HEK293 (cell line): ENCODE measurements at regions not wholly inside any gene's neighbourhood (a gene's known extent, or its start where the extent isn't known, plus 50 kb on each side); places are given as distances from the start of the nearest gene placed in this dataset.

Experiments
- CTCF ChIP-seq: fragments of 450-650 bp; formaldehyde crosslinking; IDR thresholded peaks from 2 replicates; pipeline ENCODE4 v1.5.1; 2016; ENCODE audit warnings: missing biosample characterization, missing genetic modification characterization
- ELK4 ChIP-seq: IDR thresholded peaks from 2 replicates; pipeline ENCODE4 v1.6.1; 2011; ENCODE audit warnings: mild to moderate bottlenecking, low read depth, low read length, borderline replicate concordance
- PATZ1 ChIP-seq: fragments of 450-650 bp; formaldehyde crosslinking; IDR thresholded peaks from 2 replicates; pipeline ENCODE4 v1.5.1; 2016; ENCODE audit warnings: missing biosample characterization, missing genetic modification characterization
- SETDB1 ChIP-seq: IDR thresholded peaks from one replicate; pipeline ENCODE4 v1.6.1; 2017; ENCODE audit warnings: mild to moderate bottlenecking, low read length, moderate library complexity, mixed read lengths; ENCODE audit not compliant: insufficient read length
- ZBTB49 ChIP-seq: fragments of 450-650 bp; formaldehyde crosslinking; IDR thresholded peaks from 2 replicates; pipeline ENCODE4 v1.5.1; 2016; ENCODE audit warnings: missing biosample characterization, missing genetic modification characterization, low read depth
- ZNF24 ChIP-seq: fragments of 450-650 bp; formaldehyde crosslinking; IDR thresholded peaks from 2 replicates; pipeline ENCODE4 v1.5.1; 2016; ENCODE audit warnings: missing biosample characterization, missing genetic modification characterization
- ZNF639 ChIP-seq: fragments of 450-650 bp; formaldehyde crosslinking; IDR thresholded peaks from 2 replicates; pipeline ENCODE4 v1.5.1; 2016; ENCODE audit warnings: missing biosample characterization, missing genetic modification characterization
- ZNF747 ChIP-seq: fragments of 450-650 bp; formaldehyde crosslinking; IDR thresholded peaks from 2 replicates; pipeline ENCODE4 v1.5.1; 2016; ENCODE audit warnings: missing biosample characterization, missing genetic modification characterization

- TF ChIP-seq ELK4: no peak
- TF ChIP-seq PATZ1: no peak
- no peak for TF ChIP-seq CTCF (tag by site-specific recombination)
- TF ChIP-seq ZNF639 (tag by site-specific recombination): no peak
- TF ChIP-seq ZBTB49 (tag by site-specific recombination): no peak
- no peak for TF ChIP-seq ZNF747 (tag by site-specific recombination)
- no peak for TF ChIP-seq SETDB1
- TF ChIP-seq ZNF24 (tag by site-specific recombination): no peak
These were observed 116.0 kb downstream of the SPP2 start for GRCh38 chr2:234166531-234166930.
